Liver (tissue), 8 donors: ENCODE measurements at regions not wholly inside any gene's neighbourhood (a gene's known extent, or its start where the extent isn't known, plus 50 kb on each side); places are given as distances from the start of the nearest gene placed in this dataset.

Experiments
- DNase-seq: peaks from one replicate; pipeline ENCODE4 v3.0.0-alpha.2; 2017; ENCODE audit warnings: low spot score
- H3K27ac ChIP-seq, 2 donors: one replicate each; pipeline ENCODE4 v1.7.0; 2013; ENCODE audit warnings: inconsistent platforms in 2 of 2, low read length in 2 of 2, control low read depth in 1 of 2, low read depth in 1 of 2, mild to moderate bottlenecking in 1 of 2
- H3K27me3 ChIP-seq, 4 donors: one replicate each; pipeline versions ENCODE4 v1.6.1 to v1.7.0; 2013; ENCODE audit warnings: low read length in 3 of 4, inconsistent platforms in 1 of 4, mild to moderate bottlenecking in 1 of 4, moderate library complexity in 1 of 4; ENCODE audit not compliant: control insufficient read depth in 4 of 4, insufficient read depth in 4 of 4
- H3K36me3 ChIP-seq, 4 donors: one replicate each; pipeline versions ENCODE4 v1.6.1 to v1.7.0; 2013; ENCODE audit warnings: low read length in 3 of 4, mild to moderate bottlenecking in 3 of 4, low read depth in 1 of 4, moderate library complexity in 1 of 4; ENCODE audit not compliant: control insufficient read depth in 4 of 4, insufficient read depth in 3 of 4
- H3K4me1 ChIP-seq, 4 donors: one replicate each; pipeline versions ENCODE4 v1.6.1 to v1.7.0; 2013; ENCODE audit warnings: low read length in 3 of 4, mild to moderate bottlenecking in 3 of 4, moderate library complexity in 1 of 4; ENCODE audit not compliant: control insufficient read depth in 4 of 4, insufficient read depth in 4 of 4
- H3K4me3 ChIP-seq, 3 donors: one replicate each; pipeline versions ENCODE4 v1.6.1 to v1.7.0; 2013; ENCODE audit warnings: low read length in 3 of 3, control low read depth in 1 of 3, low read depth in 1 of 3, mild to moderate bottlenecking in 1 of 3
- H3K9ac ChIP-seq, 2 donors: one replicate each; pipeline ENCODE4 v1.7.0; 2013; ENCODE audit warnings: low read length in 2 of 2, mild to moderate bottlenecking in 2 of 2, moderate library complexity in 2 of 2, control low read depth in 1 of 2, low read depth in 1 of 2
- H3K9me3 ChIP-seq, 4 donors: one replicate each; pipeline versions ENCODE4 v1.6.1 to v1.7.0; 2013; ENCODE audit warnings: low read length in 3 of 4; ENCODE audit not compliant: control insufficient read depth in 4 of 4
- ATF3 ChIP-seq: IDR thresholded peaks from 2 replicates; pipeline ENCODE4 v1.6.1; 2016; ENCODE audit warnings: antibody characterized with exemption
- CTCF ChIP-seq: fragments of 150-350 bp; IDR thresholded peaks from 2 replicates; pipeline ENCODE4 v1.5.1; 2017; ENCODE audit warnings: improper control_type of control experiment, low read depth, low read length; ENCODE audit not compliant: missing input control
- EGR1 ChIP-seq, 2 donors: IDR thresholded peaks; 2 replicates each; pipeline ENCODE4 v1.6.1; 2016 to 2018; ENCODE audit warnings: antibody characterized with exemption in 2 of 2, low read depth in 2 of 2
- FOXA1 ChIP-seq: IDR thresholded peaks from 2 replicates; pipeline ENCODE4 v1.6.1; 2016; ENCODE audit warnings: antibody characterized with exemption
- FOXA2 ChIP-seq: IDR thresholded peaks from 2 replicates; pipeline ENCODE4 v1.6.1; 2016; ENCODE audit warnings: antibody characterized with exemption
- GABPA ChIP-seq, 2 donors: IDR thresholded peaks in 1 of 2; conservative IDR thresholded peaks in 1 of 2; 2 replicates each; pipeline ENCODE4 v1.6.1; 2016; ENCODE audit warnings: antibody characterized with exemption in 2 of 2, mild to moderate bottlenecking in 1 of 2, moderate library complexity in 1 of 2
- HNF4A ChIP-seq, 2 donors: conservative IDR thresholded peaks; 2 replicates each; pipeline ENCODE4 v1.6.1; 2016; ENCODE audit warnings: antibody characterized with exemption in 2 of 2, mild to moderate bottlenecking in 2 of 2
- HNF4G ChIP-seq: IDR thresholded peaks from 2 replicates; pipeline ENCODE4 v1.6.1; 2016; ENCODE audit warnings: antibody characterized with exemption
- JUND ChIP-seq, 2 donors: IDR thresholded peaks; 2 replicates each; pipeline ENCODE4 v1.6.1; 2016; ENCODE audit warnings: antibody characterized with exemption in 2 of 2
- MAX ChIP-seq: IDR thresholded peaks from 2 replicates; pipeline ENCODE4 v1.6.1; 2016; ENCODE audit warnings: antibody characterized with exemption
- RAD21 ChIP-seq, 2 donors: IDR thresholded peaks; 2 replicates each; pipeline ENCODE4 v1.6.1; 2016; ENCODE audit warnings: antibody characterized with exemption in 2 of 2, mild to moderate bottlenecking in 2 of 2
- REST ChIP-seq: IDR thresholded peaks from 2 replicates; pipeline ENCODE4 v1.6.1; 2016; ENCODE audit warnings: antibody characterized with exemption, mild to moderate bottlenecking
- RXRA ChIP-seq, 2 donors: IDR thresholded peaks; 2 replicates each; pipeline ENCODE4 v1.6.1; 2017 to 2018; ENCODE audit warnings: antibody characterized with exemption in 2 of 2, mild to moderate bottlenecking in 1 of 2
- SP1 ChIP-seq: IDR thresholded peaks from 2 replicates; pipeline ENCODE4 v1.6.1; 2018; ENCODE audit warnings: antibody characterized with exemption, mild to moderate bottlenecking
- TAF1 ChIP-seq: conservative IDR thresholded peaks from 2 replicates; pipeline ENCODE4 v1.6.1; 2016; ENCODE audit warnings: antibody characterized with exemption, mild to moderate bottlenecking
- YY1 ChIP-seq: IDR thresholded peaks from 2 replicates; pipeline ENCODE4 v1.6.1; 2016; ENCODE audit warnings: antibody characterized with exemption, mild to moderate bottlenecking
- ZBTB33 ChIP-seq: IDR thresholded peaks from 2 replicates; pipeline ENCODE4 v1.6.1; 2016; ENCODE audit warnings: antibody characterized with exemption
- WGBS: extraction: QIAGEN DNeasy Blood & Tissue Kit; methylation state at CpG from one replicate; pipeline ENCODE4 v1.1.7; 2013; 5-methylcytosine and 5-hydroxymethylcytosine counted together
- donor health status: healthy.
- donor health status: healthy.
- donor health status: healthy.
- donor health status: healthy.
- donor health status: healthy.

- Histone ChIP-seq H3K9ac (no peak overlapping the region), H3K4me3 (no peak overlapping the region), H3K9me3 (peaks cover 0 to 8% (median 1%) of the 10 kb centered on the region in 4 donors), H3K27me3 (peaks cover 0 to 11% (median 1%) of the 10 kb centered on the region in 4 donors), H3K27ac (no peak overlapping the region), H3K36me3 (no peaks in the 10 kb centered on the region), H3K4me1 (no peaks in the 10 kb centered on the region)
- TF ChIP-seq GABPA (IDR thresholded peaks at IDR 0.05 in 1 of 2, conservative IDR thresholded peaks at IDR 0.05 in 1 of 2) (no peak), FOXA1 (no peak), TAF1 (no peak), SP1 (no peak), EGR1 (IDR thresholded peaks at IDR 0.05; ENCODE audit: low read depth in 2 of 2) (no peak), YY1 (no peak), RXRA (IDR thresholded peaks at IDR 0.05) (no peak), RAD21 (IDR thresholded peaks at IDR 0.05) (no peak), ZBTB33 (no peak), CTCF (no peak), HNF4G (no peak), MAX (no peak), ATF3 (no peak), JUND (IDR thresholded peaks at IDR 0.05) (no peak), REST (no peak), HNF4A (conservative IDR thresholded peaks at IDR 0.05) (no peak), FOXA2 (no peak)
- WGBS: 86% methylated on average over 6 of the region's 6 CpGs
- DNase-seq: no peak
These were observed 79.1 kb upstream of the GRIK3 start for GRCh38 chr1:37113285-37113997.
